Vagina (tissue), 2 donors: ENCODE measurements at regions not wholly inside any gene's neighbourhood (a gene's known extent, or its start where the extent isn't known, plus 50 kb on each side); places are given as distances from the start of the nearest gene placed in this dataset.

Experiments used
- DNase-seq, 2 donors: peaks; one replicate each; pipeline ENCODE4 v3.0.0-alpha.2; 2017; ENCODE audit errors: extremely low spot score in 2 of 2
- H3K27ac ChIP-seq: fragments of 200-600 bp; sonication (generic); one replicate; pipeline ENCODE4 v1.5.1; 2019
- H3K27me3 ChIP-seq: fragments of 200-600 bp; sonication (generic); one replicate; pipeline ENCODE4 v1.5.1; 2019
- H3K36me3 ChIP-seq, 2 donors: fragments of 200-600 bp; sonication (generic); one replicate each; pipeline ENCODE4 v1.5.1; 2017 to 2019
- H3K4me1 ChIP-seq: fragments of 200-600 bp; sonication (generic); one replicate; pipeline ENCODE4 v1.5.1; 2019
- H3K4me3 ChIP-seq, 2 donors: fragments of 200-600 bp; sonication (generic); 1 replicate in 1 of 2; 2 replicates in 1 of 2; pipeline ENCODE4 v1.5.1; 2016 to 2019
- H3K9me3 ChIP-seq: fragments of 200-600 bp; sonication (generic); one replicate; pipeline ENCODE4 v1.5.1; 2019
- CTCF ChIP-seq, 3 experiments: fragments of 450-650 bp in 2 of 3; fragments of 200-600 bp in 1 of 3; sonication (generic) in 1 of 3; IDR thresholded peaks; one replicate each; pipeline ENCODE4 v1.5.1; 2017 to 2019; ENCODE audit warnings: antibody characterized with exemption in 3 of 3, mild to moderate bottlenecking in 2 of 3, moderate library complexity in 2 of 3
- POLR2A ChIP-seq, 2 donors: fragments of 450-650 bp; IDR thresholded peaks; one replicate each; pipeline ENCODE4 v1.6.1; 2017; ENCODE audit warnings: antibody characterized with exemption in 2 of 2, mild to moderate bottlenecking in 2 of 2, moderate library complexity in 2 of 2
- POLR2AphosphoS5 ChIP-seq, 2 donors: sonication (generic); formaldehyde crosslinking; IDR thresholded peaks; one replicate each; pipeline ENCODE4 v1.9.0; 2017; ENCODE audit warnings: antibody characterized with exemption in 2 of 2, mild to moderate bottlenecking in 2 of 2, low read depth in 1 of 2; ENCODE audit not compliant: insufficient read depth in 1 of 2
- intact Hi-C: fragments of 100-400 bp; cut with DNase I; formaldehyde crosslinking; loops from one replicate; pipeline ENCODE4 v1.15.1; 2023

GRCh38 chr2:102091908-102092307 is 50.6 kb upstream of the IL1R1 start:
- DNase-seq: no peak
- Histone ChIP-seq H3K36me3 (no peaks in the 10 kb centered on the region), H3K27ac (no peak overlapping the region), H3K4me1 (no peaks in the 10 kb centered on the region), H3K9me3 (no peaks in the 10 kb centered on the region), H3K27me3 (no peaks in the 10 kb centered on the region), H3K4me3 (no peak overlapping the region)
- intact Hi-C loops: no loop called here
- TF ChIP-seq POLR2A (IDR thresholded peaks at IDR 0.05) (no peak), POLR2AphosphoS5 (IDR thresholded peaks at IDR 0.05; ENCODE audit: insufficient read depth in 1 of 2, low read depth in 1 of 2) (no peak), CTCF (IDR thresholded peaks at IDR 0.05) (no peak)

- no peaks in the 10 kb centered on the region for H3K9me3 ChIP-seq
- no peak overlapping the region for H3K27ac ChIP-seq
- no peak for DNase-seq
- H3K27me3 ChIP-seq: no peaks in the 10 kb centered on the region
- intact Hi-C loops: no loop called here
- no peak for TF ChIP-seq POLR2A (IDR thresholded peaks at IDR 0.05)
- no peak for TF ChIP-seq POLR2AphosphoS5 (IDR thresholded peaks at IDR 0.05; ENCODE audit: insufficient read depth in 1 of 2, low read depth in 1 of 2)
- TF ChIP-seq CTCF (IDR thresholded peaks at IDR 0.05): no peak
- no peaks in the 10 kb centered on the region for H3K4me1 ChIP-seq
- H3K36me3 ChIP-seq: no peaks in the 10 kb centered on the region
- H3K4me3 ChIP-seq: no peak overlapping the region
These were observed 50.0 kb upstream of the IL1R1 start for GRCh38 chr2:102092535-102092934.
